ENCODE measurements at regions not wholly inside any gene's neighbourhood (a gene's known extent, or its start where the extent isn't known, plus 50 kb on each side); places are given as distances from the start of the nearest gene placed in this dataset.
A peak's percentile ranks its signal among the peaks of the same experiment; 100 is the strongest.
"Not testable (repeated sequence)": the region's sequence is repeated elsewhere in the genome, so short reads cannot be mapped to it uniquely, and the experiment has no call there.

DNA sequence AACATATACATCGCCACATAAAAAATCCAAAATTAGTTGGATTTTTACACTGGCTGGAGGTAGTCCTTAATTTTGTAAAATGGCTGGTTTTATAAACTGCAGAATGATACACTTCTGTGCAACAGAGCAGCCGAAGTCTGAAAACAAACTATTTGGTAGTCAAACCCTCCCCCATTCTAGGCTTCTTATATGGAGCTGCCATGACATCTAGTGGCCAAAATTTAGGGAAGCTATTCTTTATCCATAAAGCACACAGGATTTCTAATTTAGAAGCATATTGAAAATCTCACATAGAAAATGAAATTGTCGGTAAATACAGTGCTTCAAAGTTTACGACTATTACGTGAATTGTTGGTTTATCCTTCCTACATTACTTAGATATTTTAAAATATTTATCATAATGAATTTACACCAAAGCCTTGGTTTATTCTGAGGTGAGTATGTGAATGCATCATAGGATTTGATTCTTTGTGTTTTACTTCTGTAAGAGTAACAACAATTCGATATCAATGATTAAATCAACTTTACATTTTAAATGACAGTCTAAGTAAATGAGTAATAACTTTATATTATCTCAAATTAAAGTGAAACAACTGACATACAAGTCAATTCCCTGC lies 113.4 kb upstream of the FAM241A start:
- POLR2A ChIA-PET, result interaction anchor here (0.6 kb wide), 1 partner anchor 474 kb away, joined by 3 read pairs; no protein-coding TSS in a partner anchor
- no peaks in the 10 kb centered on the region for H3K9me3 Mint-ChIP-seq (ENCODE audit: unreplicated experiment)

DNA sequence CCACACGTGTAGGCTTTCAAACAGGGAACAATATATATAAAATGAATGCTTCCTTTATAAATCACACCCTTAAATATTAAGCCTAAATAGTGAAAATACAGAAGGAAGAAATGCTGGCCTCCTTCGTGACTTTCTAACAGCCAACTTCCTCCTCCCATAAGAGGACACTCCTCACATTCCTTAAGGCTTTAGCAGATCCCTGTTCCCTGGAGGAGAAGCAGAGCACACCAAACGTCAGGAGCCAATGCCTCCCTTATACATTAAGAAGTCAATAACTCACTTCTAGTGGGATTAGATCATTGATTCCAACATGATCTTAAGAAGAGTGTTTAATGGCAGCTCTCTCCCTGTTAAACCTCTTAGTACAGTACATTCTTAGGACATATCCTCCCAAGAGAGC lies 108.4 kb upstream of the FAM241A start:
- no peak overlapping the region for H3K4me3 Mint-ChIP-seq (ENCODE audit: unreplicated experiment)
- Histone ChIP-seq H3K27me3 (replicated peaks; ENCODE audit: control insufficient read depth, insufficient read depth, low read length) (no peaks in the 10 kb centered on the region), H3K9me3 (no peaks in the 10 kb centered on the region), H3K36me3 (ENCODE audit: control insufficient read depth, insufficient read depth, low read length) (no peaks in the 10 kb centered on the region), H3K4me3 (ENCODE audit: low read depth, low read length) (no peak overlapping the region), H3K4me1 (no peaks in the 10 kb centered on the region)
- intact Hi-C loops (cut with micrococcal nuclease; ENCODE audit: unreplicated experiment), result no loop called here
- no peaks in the 10 kb centered on the region for H3K9me3 Mint-ChIP-seq (ENCODE audit: unreplicated experiment)
- H3K27ac Mint-ChIP-seq (ENCODE audit: unreplicated experiment), result no peak overlapping the region
- ChIA-PET CTCF (no interaction called here), POLR2A (no interaction called here)
- BruUV-seq (replicated peaks), result no TSS peak
- no peaks in the 10 kb centered on the region for H3K4me1 Mint-ChIP-seq (ENCODE audit: low read depth, unreplicated experiment)
- no peak for DNase-seq
- H3K27me3 Mint-ChIP-seq (ENCODE audit: insufficient read depth, unreplicated experiment), result peaks cover 5% of the 10 kb centered on the region
- TF ChIP-seq CTCF (IDR thresholded peaks at IDR 0.05; ENCODE audit: insufficient read depth in 1 of 2, low read depth in 1 of 2, low read length in 1 of 2, severe bottlenecking in 1 of 2, unreplicated experiment in 1 of 2), result no peak
- H3K36me3 Mint-ChIP-seq (ENCODE audit: insufficient read depth, unreplicated experiment), result no peaks in the 10 kb centered on the region

More for the DNA sequence above, 113.4 kb upstream of the FAM241A start:
- H3K36me3 Mint-ChIP-seq (ENCODE audit: insufficient read depth, unreplicated experiment), result no peaks in the 10 kb centered on the region
- no peaks in the 10 kb centered on the region for H3K4me1 Mint-ChIP-seq (ENCODE audit: low read depth, unreplicated experiment)
- H3K4me3 Mint-ChIP-seq (ENCODE audit: unreplicated experiment), result no peak overlapping the region
- BruUV-seq (replicated peaks), result no TSS peak
- no peaks in the 10 kb centered on the region for H3K36me3 ChIP-seq (ENCODE audit: control insufficient read depth, insufficient read depth, low read length)
- CTCF ChIA-PET, result interaction anchor here (0.6 to 1.0 kb wide), 3 partner anchors 77 to 184 kb away, joined by 3 read pairs; no protein-coding TSS in a partner anchor
- H3K27ac Mint-ChIP-seq (ENCODE audit: unreplicated experiment), result no peak overlapping the region
- intact Hi-C loops (cut with micrococcal nuclease; ENCODE audit: unreplicated experiment), result loop anchor here (1.0 to 2.0 kb wide), 4 partner anchors 89 to 390 kb away; no protein-coding TSS in a partner anchor
- DNase-seq, result peak in 1 of 2 experiments; percentile 48
- TF ChIP-seq CTCF (IDR thresholded peaks at IDR 0.05; ENCODE audit: insufficient read depth in 1 of 2, low read depth in 1 of 2, low read length in 1 of 2, severe bottlenecking in 1 of 2, unreplicated experiment in 1 of 2), result peak; percentile 49 to 56
- H3K9me3 ChIP-seq, result no peaks in the 10 kb centered on the region
- no peak overlapping the region for H3K4me3 ChIP-seq (ENCODE audit: low read depth, low read length)
- no peaks in the 10 kb centered on the region for H3K4me1 ChIP-seq
- no peaks in the 10 kb centered on the region for H3K27me3 ChIP-seq (replicated peaks; ENCODE audit: control insufficient read depth, insufficient read depth, low read length)
- H3K27me3 Mint-ChIP-seq (ENCODE audit: insufficient read depth, unreplicated experiment), result peaks cover 6% of the 10 kb centered on the region

GRCh38 chr4:112038861-112039260 lies 106.4 kb upstream of the FAM241A start:
- no peaks in the 10 kb centered on the region for H3K9me3 Mint-ChIP-seq (ENCODE audit: unreplicated experiment)
- Histone ChIP-seq H3K4me3 (ENCODE audit: low read depth, low read length) (no peak overlapping the region), H3K9me3 (no peaks in the 10 kb centered on the region), H3K4me1 (no peaks in the 10 kb centered on the region), H3K27me3 (replicated peaks; ENCODE audit: control insufficient read depth, insufficient read depth, low read length) (no peaks in the 10 kb centered on the region), H3K36me3 (ENCODE audit: control insufficient read depth, insufficient read depth, low read length) (no peaks in the 10 kb centered on the region)
- H3K27ac Mint-ChIP-seq (ENCODE audit: unreplicated experiment), result no peak overlapping the region
- ChIA-PET CTCF (no interaction called here), POLR2A (no interaction called here)
- H3K4me3 Mint-ChIP-seq (ENCODE audit: unreplicated experiment), result no peak overlapping the region
- H3K4me1 Mint-ChIP-seq (ENCODE audit: low read depth, unreplicated experiment), result no peaks in the 10 kb centered on the region
- no peak for DNase-seq
- intact Hi-C loops (cut with micrococcal nuclease; ENCODE audit: unreplicated experiment), result no loop called here
- no peaks in the 10 kb centered on the region for H3K36me3 Mint-ChIP-seq (ENCODE audit: insufficient read depth, unreplicated experiment)
- H3K27me3 Mint-ChIP-seq (ENCODE audit: insufficient read depth, unreplicated experiment), result peaks cover 5% of the 10 kb centered on the region
- TF ChIP-seq CTCF (IDR thresholded peaks at IDR 0.05; ENCODE audit: insufficient read depth in 1 of 2, low read depth in 1 of 2, low read length in 1 of 2, severe bottlenecking in 1 of 2, unreplicated experiment in 1 of 2), result no peak
- BruUV-seq (replicated peaks), result no TSS peak

GRCh38 chr4:112049119-112049518 lies 96.1 kb upstream of the FAM241A start:
- H3K4me1 Mint-ChIP-seq (ENCODE audit: low read depth, unreplicated experiment); H3K27me3 ChIP-seq (replicated peaks; ENCODE audit: control insufficient read depth, insufficient read depth, low read length); H3K9me3 ChIP-seq; POLR2A ChIA-PET; H3K4me3 ChIP-seq (ENCODE audit: low read depth, low read length); DNase-seq; H3K27ac Mint-ChIP-seq (ENCODE audit: unreplicated experiment); H3K27me3 Mint-ChIP-seq (ENCODE audit: insufficient read depth, unreplicated experiment); intact Hi-C loops (cut with micrococcal nuclease; ENCODE audit: unreplicated experiment); H3K36me3 ChIP-seq (ENCODE audit: control insufficient read depth, insufficient read depth, low read length); BruUV-seq (replicated peaks); H3K9me3 Mint-ChIP-seq (ENCODE audit: unreplicated experiment); CTCF ChIA-PET; H3K4me3 Mint-ChIP-seq (ENCODE audit: unreplicated experiment); H3K4me1 ChIP-seq; H3K36me3 Mint-ChIP-seq (ENCODE audit: insufficient read depth, unreplicated experiment): not testable (repeated sequence)
